SHP77 (cell line): ENCODE measurements at regions not wholly inside any gene's neighbourhood (a gene's known extent, or its start where the extent isn't known, plus 50 kb on each side); places are given as distances from the start of the nearest gene placed in this dataset.
A peak's percentile ranks its signal among the peaks of the same experiment; 100 is the strongest.

Experiments
- DNase-seq, 2 experiments: peaks; one replicate each; lab custom pipeline; 2025; lab: John Stamatoyannopoulos, UW

GRCh38 chr12:91577586-91578539 lies 395.2 kb upstream of the DCN start:
- peak in 1 of 2 experiments; percentile 10 for DNase-seq

GRCh38 chr12:91576432-91576831 lies 393.8 kb upstream of the DCN start:
- DNase-seq, result no peak

- DNase-seq, result no peak
Measured at GRCh38 chr12:91575630-91576029, 393.0 kb upstream of the DCN start.

- no peak for DNase-seq
Measured at GRCh38 chr12:91574975-91575374, 392.4 kb upstream of the DCN start.

- no peak for DNase-seq
Measured at GRCh38 chr12:91574391-91574790, 391.8 kb upstream of the DCN start.

GRCh38 chr12:91572869-91573268 lies 390.3 kb upstream of the DCN start:
- DNase-seq, result no peak

GRCh38 chr12:91567100-91567485 lies 384.5 kb upstream of the DCN start:
- DNase-seq, result no peak

- DNase-seq, result no peak
Measured at GRCh38 chr12:91566328-91567099, 383.9 kb upstream of the DCN start.

- no peak for DNase-seq
Measured at GRCh38 chr12:91565846-91566245, 383.2 kb upstream of the DCN start.

- DNase-seq, result no peak
Measured at GRCh38 chr12:91565246-91565645, 382.6 kb upstream of the DCN start.

- no peak for DNase-seq
Measured at GRCh38 chr12:91563011-91563765, 380.6 kb upstream of the DCN start.

- no peak for DNase-seq
Measured at GRCh38 chr12:91562476-91562875, 379.9 kb upstream of the DCN start.

- DNase-seq, result no peak
Measured at GRCh38 chr12:91561958-91562325, 379.3 kb upstream of the DCN start.

- DNase-seq, result no peak
Measured at GRCh38 chr12:91561301-91561957, 378.8 kb upstream of the DCN start.

GRCh38 chr12:91556909-91557308 lies 374.3 kb upstream of the DCN start:
- no peak for DNase-seq

- DNase-seq, result no peak
Measured at GRCh38 chr12:91555436-91556415, 373.1 kb upstream of the DCN start.

GRCh38 chr12:91551927-91552326 lies 369.3 kb upstream of the DCN start:
- no peak for DNase-seq

- DNase-seq, result no peak
Measured at GRCh38 chr12:91551242-91551641, 368.6 kb upstream of the DCN start.

GRCh38 chr12:91542666-91543065 lies 360.0 kb upstream of the DCN start:
- no peak for DNase-seq

- DNase-seq, result no peak
Measured at GRCh38 chr12:91542067-91542466, 359.4 kb upstream of the DCN start.

- DNase-seq, result no peak
Measured at GRCh38 chr12:91538418-91538817, 355.8 kb upstream of the DCN start.
